GM19468 (cell line): ENCODE measurements at regions not wholly inside any gene's neighbourhood (a gene's known extent, or its start where the extent isn't known, plus 50 kb on each side); places are given as distances from the start of the nearest gene placed in this dataset.

Experiments used
- ATAC-seq: cut with Tn5 transposase; IDR thresholded peaks from one replicate; pipeline ENCODE4 v1.9.1; 2021; ENCODE audit warnings: mild to moderate bottlenecking, moderate library complexity, moderate number of reproducible peaks; ENCODE audit not compliant: unreplicated experiment; ENCODE audit errors: extremely low read depth

DNA sequence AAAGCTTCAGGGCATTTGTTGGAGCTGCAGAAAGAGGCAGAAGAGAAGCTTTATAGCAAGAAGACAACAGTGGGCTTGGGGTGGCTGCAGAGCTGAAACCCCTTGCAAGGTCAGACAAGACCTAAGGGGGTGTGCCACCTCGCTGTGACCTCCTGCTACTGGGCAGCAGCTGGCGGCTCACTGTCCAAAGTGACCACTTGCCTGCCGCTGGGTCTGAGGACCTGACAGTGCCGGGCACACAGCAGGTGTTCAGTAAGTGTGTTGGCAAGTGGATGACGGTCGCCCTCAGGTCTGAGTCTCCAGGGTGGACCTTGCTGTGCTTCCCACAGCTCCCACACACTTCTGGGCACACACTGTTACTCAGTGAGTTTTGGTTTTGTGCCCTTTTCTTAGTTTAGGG is 336.5 kb downstream of the C16orf95 start:
- no peak for ATAC-seq

GRCh38 chr16:86982347-86982596 is 334.9 kb downstream of the C16orf95 start:
- no peak for ATAC-seq

DNA sequence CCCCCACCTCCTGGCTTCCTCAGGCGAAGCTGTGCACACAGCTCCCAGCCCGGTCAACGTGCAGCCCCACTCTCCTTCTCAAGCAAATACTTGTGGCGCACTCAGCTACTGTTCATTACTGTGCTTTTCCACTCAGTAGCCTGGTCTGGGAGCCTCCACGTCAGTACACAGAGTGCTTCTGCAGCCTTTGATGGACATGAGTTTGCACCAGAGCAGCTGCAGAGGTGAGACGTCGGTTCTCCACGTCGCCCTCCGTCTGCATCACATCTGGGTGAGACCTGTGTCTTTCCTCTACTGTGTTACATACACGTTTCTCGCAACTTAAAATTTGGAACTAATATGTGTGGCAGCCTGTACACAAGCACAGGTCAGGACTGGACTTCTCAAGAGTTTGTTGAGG is 334.3 kb downstream of the C16orf95 start:
- no peak for ATAC-seq

GRCh38 chr16:86983621-86984020 is 333.6 kb downstream of the C16orf95 start:
- no peak for ATAC-seq

DNA sequence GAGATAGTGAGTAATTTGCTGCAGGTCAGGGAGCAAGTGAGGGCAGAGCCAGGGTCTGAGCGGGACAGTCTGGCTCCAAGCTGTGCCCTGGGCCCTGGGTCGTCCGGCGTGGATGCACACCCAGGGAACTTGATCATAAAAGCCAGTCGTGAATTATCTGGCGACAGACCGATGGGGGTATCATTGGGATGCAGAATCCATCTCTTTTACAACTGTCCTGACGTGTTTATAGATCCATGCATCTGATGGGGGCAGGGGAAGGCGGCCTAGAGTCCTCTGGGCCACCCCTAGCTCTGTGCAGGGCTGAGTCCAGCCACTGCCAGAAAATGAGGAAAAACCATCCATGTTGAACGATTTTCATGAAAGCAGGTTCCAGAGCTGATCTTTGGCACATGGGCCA is 332.8 kb downstream of the C16orf95 start:
- no peak for ATAC-seq

GRCh38 chr16:86984991-86985647 is 332.1 kb downstream of the C16orf95 start:
- no peak for ATAC-seq

DNA sequence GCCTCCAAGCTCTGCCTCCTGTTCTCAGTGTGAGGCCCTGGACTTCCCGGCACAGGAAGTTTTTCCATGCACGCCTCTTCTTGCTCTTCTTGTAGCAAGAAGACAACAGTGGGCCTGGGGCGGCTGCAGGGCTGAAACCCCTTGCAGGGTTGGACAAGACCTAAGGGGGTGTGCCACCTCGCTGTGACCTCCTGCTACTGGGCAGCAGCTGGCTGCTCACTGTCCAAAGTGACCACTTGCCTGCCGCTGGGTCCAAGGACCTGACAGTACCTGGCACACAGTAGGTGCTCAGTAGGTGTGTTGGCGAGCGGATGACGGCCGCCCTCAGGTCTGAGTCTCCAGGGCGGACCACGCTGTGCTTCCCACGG is 331.6 kb downstream of the C16orf95 start:
- no peak for ATAC-seq

GRCh38 chr16:86986136-86986535 is 331.1 kb downstream of the C16orf95 start:
- ATAC-seq = no peak

GRCh38 chr16:86986809-86987487 is 330.2 kb downstream of the C16orf95 start:
- no peak for ATAC-seq

- ATAC-seq = no peak
Observed at GRCh38 chr16:86987746-86988670, 329.2 kb downstream of the C16orf95 start.

GRCh38 chr16:86988920-86989696 is 328.1 kb downstream of the C16orf95 start:
- no peak for ATAC-seq

- ATAC-seq = no peak
Observed at GRCh38 chr16:86990451-86990850, 326.7 kb downstream of the C16orf95 start.

GRCh38 chr16:86991679-86992078 is 325.5 kb downstream of the C16orf95 start:
- ATAC-seq = no peak

GRCh38 chr16:86992587-86992986 is 324.6 kb downstream of the C16orf95 start:
- ATAC-seq = no peak

DNA sequence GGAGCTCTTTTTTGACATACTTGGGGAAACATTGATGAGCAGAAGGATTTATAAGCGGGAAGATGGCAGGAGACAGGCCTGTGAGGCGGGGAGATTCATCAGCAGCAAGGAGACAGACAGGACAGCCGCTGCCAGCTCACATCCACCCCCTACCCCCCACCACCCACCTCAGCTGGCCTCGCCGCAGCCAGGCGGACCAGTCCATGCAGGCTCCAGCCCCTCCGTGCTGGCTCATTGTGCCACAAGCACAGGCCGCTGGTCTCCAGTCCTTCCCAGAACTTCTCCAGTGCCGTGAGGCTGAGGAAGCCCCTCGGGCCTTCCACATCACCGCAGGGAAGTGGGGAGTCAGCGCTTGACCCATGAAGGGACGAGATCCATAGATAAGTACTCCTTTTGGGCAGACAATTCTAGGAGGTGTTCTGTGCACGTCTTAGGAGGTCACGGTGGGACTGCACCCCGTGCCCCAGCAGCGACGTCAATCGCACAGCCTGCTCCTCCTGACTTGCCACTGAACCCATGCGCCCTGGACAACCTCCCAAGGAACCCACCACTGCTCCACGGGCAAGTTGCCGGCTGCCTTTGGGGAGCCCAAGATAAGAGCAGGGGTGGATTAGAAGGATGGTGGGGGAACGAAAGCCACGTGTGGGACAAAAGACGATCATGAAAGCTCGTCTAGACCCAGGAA is 323.6 kb downstream of the C16orf95 start:
- ATAC-seq = no peak

DNA sequence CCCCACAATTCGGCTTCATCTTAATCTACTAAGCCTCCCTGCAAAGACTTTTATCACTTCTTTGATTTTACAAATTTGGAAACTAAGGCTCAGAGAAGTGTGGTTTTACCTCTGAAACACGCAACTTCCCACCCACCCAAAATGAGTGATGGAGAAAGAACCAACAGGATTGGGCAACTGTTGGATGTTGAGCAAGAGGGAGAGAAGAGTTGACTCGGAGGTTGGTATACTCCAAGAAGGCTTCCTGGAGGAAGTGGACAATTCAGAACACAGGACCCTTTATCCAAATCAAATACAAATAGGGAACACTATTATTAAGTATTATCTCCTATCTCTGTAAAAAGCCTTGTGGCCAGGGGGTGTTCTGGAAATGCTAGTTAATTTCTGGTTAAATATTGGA is 323.0 kb downstream of the C16orf95 start:
- ATAC-seq = no peak

DNA sequence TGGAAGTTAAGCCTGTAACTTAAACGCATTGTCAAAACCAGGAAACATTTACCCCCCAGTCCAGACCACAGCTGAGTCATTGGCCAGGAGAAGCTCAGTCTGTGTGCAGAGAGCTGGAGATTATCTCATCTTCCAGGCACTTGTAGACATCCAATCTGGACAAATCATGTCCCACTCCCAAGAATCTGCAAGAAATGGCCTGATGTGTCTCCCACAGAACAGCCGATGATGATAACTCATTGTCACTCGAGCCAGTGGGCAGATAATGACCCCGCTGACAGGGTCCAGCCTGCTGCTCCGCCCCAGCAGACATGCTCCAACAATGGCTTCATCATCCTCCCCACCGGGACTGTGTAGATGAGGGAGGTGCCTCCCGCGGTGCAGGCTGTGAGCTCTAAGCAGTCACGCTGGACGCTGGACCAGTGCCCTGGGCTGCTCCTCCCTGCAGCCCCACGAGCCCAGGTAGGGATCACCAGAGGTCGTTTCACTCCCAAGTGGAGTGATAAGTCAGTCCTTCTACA is 322.5 kb downstream of the C16orf95 start:
- no peak for ATAC-seq

- ATAC-seq = no peak
Observed at GRCh38 chr16:86995456-86995855, 321.7 kb downstream of the C16orf95 start.

- ATAC-seq = no peak
Observed at GRCh38 chr16:86996081-86996480, 321.1 kb downstream of the C16orf95 start.

GRCh38 chr16:86997058-86997457 is 320.1 kb downstream of the C16orf95 start:
- no peak for ATAC-seq
